ENCODE measurements at regions not wholly inside any gene's neighbourhood (a gene's known extent, or its start where the extent isn't known, plus 50 kb on each side); places are given as distances from the start of the nearest gene placed in this dataset.

- no peak for TF ChIP-seq CTCF (IDR thresholded peaks at IDR 0.05)
- TF ChIP-seq POLR2A (IDR thresholded peaks at IDR 0.05) = no peak
Observed at GRCh38 chr2:34029073-34029472, 430.0 kb upstream of the FAM98A start.
